Omental fat pad (tissue), 3 donors: ENCODE measurements at regions not wholly inside any gene's neighbourhood (a gene's known extent, or its start where the extent isn't known, plus 50 kb on each side); places are given as distances from the start of the nearest gene placed in this dataset.

Experiments used
- ATAC-seq: fragments of 150-250 bp; one replicate; pipeline ENCODE4 v1.9.1; 2016; ENCODE audit warnings: mild to moderate bottlenecking, moderate library complexity; ENCODE audit not compliant: low FRiP score
- DNase-seq: peaks from one replicate; pipeline ENCODE4 v3.0.0-alpha.2; 2019; ENCODE audit warnings: low spot score
- TF ChIP-seq, protein P1 (sequence below), 3 donors: fragments of 450-650 bp; IDR thresholded peaks; one replicate each; pipeline ENCODE4 v1.5.1; 2016 to 2017; ENCODE audit warnings: antibody characterized with exemption in 3 of 3, mild to moderate bottlenecking in 3 of 3, moderate library complexity in 2 of 3

DNA sequence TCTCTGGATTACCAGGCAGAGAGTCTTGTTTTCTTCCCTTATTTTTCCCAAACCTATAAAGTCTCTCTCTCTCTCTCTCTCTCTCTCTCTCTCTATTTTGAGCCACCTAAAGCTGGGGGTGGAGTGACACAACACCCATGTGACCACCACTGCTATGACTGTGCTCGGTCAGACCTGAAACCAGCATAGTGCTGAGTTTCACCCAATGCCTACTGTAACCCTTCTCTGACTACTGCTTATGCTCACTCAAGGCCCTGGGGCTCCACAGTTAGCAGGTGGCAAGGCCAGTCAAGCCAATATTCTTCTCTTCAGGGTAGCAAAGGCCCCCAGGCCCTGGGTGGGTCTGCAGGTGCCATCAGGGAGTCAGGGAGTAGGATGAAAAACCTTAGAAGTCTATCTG is 114.7 kb upstream of the ARMCX2 start:
- ATAC-seq, result no peak
- TF ChIP-seq, protein P1, sequence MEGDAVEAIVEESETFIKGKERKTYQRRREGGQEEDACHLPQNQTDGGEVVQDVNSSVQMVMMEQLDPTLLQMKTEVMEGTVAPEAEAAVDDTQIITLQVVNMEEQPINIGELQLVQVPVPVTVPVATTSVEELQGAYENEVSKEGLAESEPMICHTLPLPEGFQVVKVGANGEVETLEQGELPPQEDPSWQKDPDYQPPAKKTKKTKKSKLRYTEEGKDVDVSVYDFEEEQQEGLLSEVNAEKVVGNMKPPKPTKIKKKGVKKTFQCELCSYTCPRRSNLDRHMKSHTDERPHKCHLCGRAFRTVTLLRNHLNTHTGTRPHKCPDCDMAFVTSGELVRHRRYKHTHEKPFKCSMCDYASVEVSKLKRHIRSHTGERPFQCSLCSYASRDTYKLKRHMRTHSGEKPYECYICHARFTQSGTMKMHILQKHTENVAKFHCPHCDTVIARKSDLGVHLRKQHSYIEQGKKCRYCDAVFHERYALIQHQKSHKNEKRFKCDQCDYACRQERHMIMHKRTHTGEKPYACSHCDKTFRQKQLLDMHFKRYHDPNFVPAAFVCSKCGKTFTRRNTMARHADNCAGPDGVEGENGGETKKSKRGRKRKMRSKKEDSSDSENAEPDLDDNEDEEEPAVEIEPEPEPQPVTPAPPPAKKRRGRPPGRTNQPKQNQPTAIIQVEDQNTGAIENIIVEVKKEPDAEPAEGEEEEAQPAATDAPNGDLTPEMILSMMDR (IDR thresholded peaks at IDR 0.05), result no peak

DNA sequence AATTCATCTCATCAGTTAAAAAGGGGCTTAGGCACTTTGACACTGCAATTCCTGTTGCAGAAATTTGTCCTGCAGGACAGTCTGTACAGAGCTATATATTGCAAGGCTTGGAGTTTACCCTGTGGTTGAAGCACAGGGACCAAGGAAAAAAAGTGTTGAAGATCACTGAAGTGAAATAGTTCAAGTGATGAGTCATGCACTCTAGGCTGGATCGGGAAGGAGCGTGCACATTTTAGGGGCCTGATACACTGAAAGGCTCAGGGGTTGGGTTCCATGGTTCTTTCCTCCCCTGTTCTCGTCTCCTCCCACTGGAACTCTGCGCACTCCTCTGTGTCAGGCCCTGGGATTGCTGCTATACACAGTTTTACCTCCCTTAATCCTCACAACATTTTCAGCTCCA is 104.9 kb upstream of the ARMCX2 start:
- ATAC-seq (peak; percentile 41), DNase-seq (no peak)
- TF ChIP-seq, protein P1 (IDR thresholded peaks at IDR 0.05), result no peak

More for the DNA sequence above, 114.7 kb upstream of the ARMCX2 start:
- no peak for DNase-seq

GRCh38 chrX:101759000-101759399 is 99.3 kb upstream of the ARMCX2 start:
- DNase-seq, result no peak
- TF ChIP-seq, protein P1 (IDR thresholded peaks at IDR 0.05), result no peak
- peak; percentile 87 for ATAC-seq

- TF ChIP-seq, protein P1 (IDR thresholded peaks at IDR 0.05), result no peak
- ATAC-seq (no peak), DNase-seq (no peak)
These were observed 91.1 kb upstream of the ARMCX2 start for GRCh38 chrX:101750744-101751143.

DNA sequence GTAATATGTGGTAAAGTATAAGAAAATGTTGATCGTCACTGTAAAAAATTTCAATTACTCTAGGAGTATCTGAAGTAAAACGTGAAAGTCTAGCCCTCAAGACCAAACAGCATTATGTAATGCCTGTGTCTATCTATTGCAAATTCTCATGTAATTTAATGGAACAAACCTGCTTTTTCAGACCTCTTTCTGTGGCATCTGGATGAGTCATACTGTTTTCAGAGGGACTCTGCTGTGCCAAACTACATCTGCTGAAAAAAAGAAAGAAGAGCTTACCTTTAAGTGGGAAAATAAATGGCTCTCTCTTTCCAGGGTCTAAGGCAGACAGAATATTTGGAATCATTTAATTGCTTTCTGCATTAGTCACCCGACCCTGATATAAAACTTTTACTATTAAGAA is 89.8 kb upstream of the ARMCX2 start:
- TF ChIP-seq, protein P1 (IDR thresholded peaks at IDR 0.05), result no peak
- no peak for ATAC-seq
- no peak for DNase-seq

DNA sequence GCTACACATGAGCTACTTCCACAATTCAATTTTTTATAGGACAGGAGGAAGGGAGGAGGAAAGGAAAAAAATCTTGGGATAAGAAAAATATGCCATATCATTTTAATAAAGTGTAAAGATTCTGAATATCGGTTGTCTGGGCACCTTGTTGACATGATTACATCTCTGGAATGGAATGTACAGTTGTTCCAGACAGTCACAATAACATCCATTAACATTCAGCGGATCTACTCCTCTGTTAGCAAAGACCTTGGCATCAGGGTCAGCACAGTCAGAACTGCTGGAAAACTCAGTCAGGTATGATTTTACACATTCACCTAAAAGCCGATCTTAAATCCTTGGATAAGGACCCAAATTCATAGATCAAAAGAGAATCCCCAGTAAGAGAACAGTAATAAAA is 85.4 kb upstream of the ARMCX2 start:
- TF ChIP-seq, protein P1 (IDR thresholded peaks at IDR 0.05), result no peak
- DNase-seq (no peak), ATAC-seq (no peak)

- DNase-seq (no peak), ATAC-seq (no peak)
- TF ChIP-seq, protein P1 (IDR thresholded peaks at IDR 0.05), result no peak
These were observed 84.4 kb upstream of the ARMCX2 start for GRCh38 chrX:101744085-101744484.
